ENCODE measurements at regions not wholly inside any gene's neighbourhood (a gene's known extent, or its start where the extent isn't known, plus 50 kb on each side); places are given as distances from the start of the nearest gene placed in this dataset.

DNA sequence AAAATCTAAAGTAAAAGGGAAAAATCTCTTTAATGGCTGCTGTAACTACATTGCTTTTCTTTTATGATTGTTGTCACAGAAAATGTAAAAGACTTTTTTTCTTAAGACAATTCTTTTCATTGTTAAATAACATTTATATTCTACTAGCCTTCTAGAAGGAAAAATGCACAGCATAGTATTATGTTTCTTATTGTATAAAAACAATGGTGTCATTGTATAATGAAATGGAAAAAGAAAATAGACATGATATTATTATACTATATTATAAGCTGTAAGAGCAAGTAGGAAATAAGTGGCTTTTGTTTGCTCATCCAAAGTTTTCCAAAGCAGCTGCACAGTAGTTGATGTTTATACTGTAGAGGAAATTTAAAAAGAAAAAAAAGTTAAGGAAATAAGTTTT, 1021.7 kb downstream of the EFNA5 start:
- no peaks in the 10 kb centered on the region for H3K4me1 ChIP-seq (replicated peaks)
- H3K36me3 ChIP-seq = no peaks in the 10 kb centered on the region
- no peak overlapping the region for H3K27ac ChIP-seq
- H3K4me3 ChIP-seq = no peak overlapping the region
- DNase-seq (ENCODE audit: low spot score) = no peak
- TF ChIP-seq POLR2AphosphoS5 (IDR thresholded peaks at IDR 0.05) (no peak), POLR2A (IDR thresholded peaks at IDR 0.05) (no peak)
- TF ChIP-seq, protein P1, sequence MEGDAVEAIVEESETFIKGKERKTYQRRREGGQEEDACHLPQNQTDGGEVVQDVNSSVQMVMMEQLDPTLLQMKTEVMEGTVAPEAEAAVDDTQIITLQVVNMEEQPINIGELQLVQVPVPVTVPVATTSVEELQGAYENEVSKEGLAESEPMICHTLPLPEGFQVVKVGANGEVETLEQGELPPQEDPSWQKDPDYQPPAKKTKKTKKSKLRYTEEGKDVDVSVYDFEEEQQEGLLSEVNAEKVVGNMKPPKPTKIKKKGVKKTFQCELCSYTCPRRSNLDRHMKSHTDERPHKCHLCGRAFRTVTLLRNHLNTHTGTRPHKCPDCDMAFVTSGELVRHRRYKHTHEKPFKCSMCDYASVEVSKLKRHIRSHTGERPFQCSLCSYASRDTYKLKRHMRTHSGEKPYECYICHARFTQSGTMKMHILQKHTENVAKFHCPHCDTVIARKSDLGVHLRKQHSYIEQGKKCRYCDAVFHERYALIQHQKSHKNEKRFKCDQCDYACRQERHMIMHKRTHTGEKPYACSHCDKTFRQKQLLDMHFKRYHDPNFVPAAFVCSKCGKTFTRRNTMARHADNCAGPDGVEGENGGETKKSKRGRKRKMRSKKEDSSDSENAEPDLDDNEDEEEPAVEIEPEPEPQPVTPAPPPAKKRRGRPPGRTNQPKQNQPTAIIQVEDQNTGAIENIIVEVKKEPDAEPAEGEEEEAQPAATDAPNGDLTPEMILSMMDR (IDR thresholded peaks at IDR 0.05) = no peak
- intact Hi-C loops (cut with DNase I) = no loop called here
- no peaks in the 10 kb centered on the region for H3K27me3 ChIP-seq (replicated peaks; ENCODE audit: insufficient read depth)
- no peaks in the 10 kb centered on the region for H3K9me3 ChIP-seq

DNA sequence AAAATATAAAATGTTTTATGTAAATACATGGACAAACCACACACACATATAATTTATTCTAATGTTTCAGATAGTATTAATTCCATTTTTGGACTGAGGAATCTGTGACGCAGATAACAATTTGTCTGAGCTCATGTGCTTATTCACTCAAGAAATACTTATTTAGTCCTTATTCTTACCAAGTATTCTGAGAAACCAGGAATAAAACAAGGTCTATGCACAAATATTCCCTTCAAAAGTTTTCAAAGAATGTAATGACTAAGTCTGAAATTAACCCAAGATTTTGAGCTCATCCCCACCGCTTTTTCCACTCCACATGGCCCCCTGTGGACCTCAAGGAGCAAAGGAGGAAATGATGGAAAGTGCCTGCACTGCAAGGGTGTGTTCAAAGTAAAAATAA, 1022.3 kb downstream of the EFNA5 start:
- no peaks in the 10 kb centered on the region for H3K27me3 ChIP-seq (replicated peaks; ENCODE audit: insufficient read depth)
- H3K4me1 ChIP-seq (replicated peaks) = no peaks in the 10 kb centered on the region
- no peak for DNase-seq (ENCODE audit: low spot score)
- H3K36me3 ChIP-seq = no peaks in the 10 kb centered on the region
- H3K27ac ChIP-seq = no peak overlapping the region
- H3K4me3 ChIP-seq = no peak overlapping the region
- H3K9me3 ChIP-seq = no peaks in the 10 kb centered on the region
- intact Hi-C loops (cut with DNase I) = no loop called here
- 94% methylated on average over 2 of the region's 2 CpGs for WGBS
- no peak for TF ChIP-seq POLR2A (IDR thresholded peaks at IDR 0.05)
- TF ChIP-seq, protein P1 (IDR thresholded peaks at IDR 0.05) = no peak

DNA sequence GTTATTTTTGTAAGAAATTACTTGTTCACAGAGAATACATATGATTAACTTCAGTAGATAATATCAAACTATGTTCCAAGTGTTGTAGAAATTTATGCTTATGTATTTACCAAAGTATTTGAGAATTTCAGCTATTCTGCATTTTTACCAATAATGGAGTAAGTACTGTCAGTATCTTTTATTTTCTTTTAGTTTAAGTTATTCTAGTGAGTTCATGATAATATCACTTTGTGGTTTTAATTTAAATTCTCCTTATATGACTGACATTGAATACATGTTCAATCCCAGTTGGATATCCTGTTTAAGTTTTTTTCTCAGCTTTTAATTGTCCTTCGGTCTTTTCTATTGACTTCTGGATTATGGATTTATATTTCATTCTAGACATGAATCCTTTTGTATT, 1024.6 kb downstream of the EFNA5 start:
- H3K9me3 ChIP-seq = no peaks in the 10 kb centered on the region
- intact Hi-C loops (cut with DNase I) = no loop called here
- H3K27ac ChIP-seq = no peak overlapping the region
- TF ChIP-seq, protein P1 (IDR thresholded peaks at IDR 0.05) = no peak
- TF ChIP-seq POLR2A (IDR thresholded peaks at IDR 0.05) (no peak), POLR2AphosphoS5 (IDR thresholded peaks at IDR 0.05) (no peak)
- no peak overlapping the region for H3K4me3 ChIP-seq
- H3K36me3 ChIP-seq = no peaks in the 10 kb centered on the region
- no peaks in the 10 kb centered on the region for H3K4me1 ChIP-seq (replicated peaks)
- WGBS = 88% methylated on average over 1 of the region's 1 CpG
- H3K27me3 ChIP-seq (replicated peaks; ENCODE audit: insufficient read depth) = no peaks in the 10 kb centered on the region
- no peak for DNase-seq (ENCODE audit: low spot score)

DNA sequence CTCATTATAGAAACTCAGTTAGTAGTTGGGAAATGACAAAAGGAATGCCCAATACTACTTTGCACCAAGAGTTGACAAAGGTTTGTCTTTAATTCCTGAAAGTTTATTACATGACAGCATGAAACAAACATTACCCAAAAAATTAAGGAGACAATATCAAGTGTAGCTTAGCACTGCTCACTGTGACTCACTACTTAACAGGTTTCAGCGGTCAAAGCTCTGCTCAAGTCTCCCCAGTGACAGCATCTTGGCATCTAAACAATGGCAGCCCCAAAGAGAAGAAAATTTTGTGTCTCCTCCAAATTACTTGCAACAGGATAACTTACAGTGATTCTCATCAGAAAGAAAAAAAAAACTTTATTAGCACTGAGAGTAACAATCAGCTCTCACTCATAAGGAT, 1030.2 kb downstream of the EFNA5 start:
- Histone ChIP-seq H3K4me1 (replicated peaks) (no peaks in the 10 kb centered on the region), H3K9me3 (no peaks in the 10 kb centered on the region), H3K27me3 (replicated peaks; ENCODE audit: insufficient read depth) (no peaks in the 10 kb centered on the region), H3K27ac (no peak overlapping the region), H3K36me3 (no peaks in the 10 kb centered on the region), H3K4me3 (no peak overlapping the region)
- no peak for TF ChIP-seq POLR2A (IDR thresholded peaks at IDR 0.05)
- TF ChIP-seq, protein P1 (IDR thresholded peaks at IDR 0.05) = no peak
- no peak for TF ChIP-seq POLR2AphosphoS5 (IDR thresholded peaks at IDR 0.05)
- intact Hi-C loops (cut with DNase I) = no loop called here
- WGBS = 61% methylated on average over 1 of the region's 1 CpG
- DNase-seq (ENCODE audit: low spot score) = no peak

DNA sequence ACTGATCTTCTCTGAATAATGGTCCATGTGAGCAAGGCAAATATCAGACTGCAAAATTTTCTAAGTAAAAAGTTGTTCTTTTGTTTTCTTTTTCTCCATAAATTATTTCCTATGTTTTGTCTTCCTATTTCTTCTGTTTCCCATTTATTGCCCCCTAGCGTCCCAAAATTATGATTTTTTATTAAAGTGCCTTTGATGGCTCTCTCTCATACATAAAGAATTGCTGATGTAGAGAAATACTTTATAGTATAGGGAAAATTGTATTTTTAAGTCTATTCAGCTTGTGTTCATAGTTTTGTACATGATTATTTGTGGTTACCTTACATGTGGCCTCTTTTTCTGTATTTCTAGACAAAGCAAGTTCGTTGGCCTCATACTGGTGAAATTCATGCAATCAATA, 1031.2 kb downstream of the EFNA5 start:
- WGBS = 68% methylated on average over 2 of the region's 2 CpGs
- Histone ChIP-seq H3K9me3 (no peaks in the 10 kb centered on the region), H3K36me3 (no peaks in the 10 kb centered on the region), H3K4me3 (no peak overlapping the region), H3K27ac (no peak overlapping the region), H3K4me1 (replicated peaks) (no peaks in the 10 kb centered on the region), H3K27me3 (replicated peaks; ENCODE audit: insufficient read depth) (no peaks in the 10 kb centered on the region)
- intact Hi-C loops (cut with DNase I) = no loop called here
- TF ChIP-seq POLR2AphosphoS5 (IDR thresholded peaks at IDR 0.05) = no peak
- DNase-seq (ENCODE audit: low spot score) = no peak
